HG03439 (cell line): ENCODE measurements at regions not wholly inside any gene's neighbourhood (a gene's known extent, or its start where the extent isn't known, plus 50 kb on each side); places are given as distances from the start of the nearest gene placed in this dataset.

Experiments
- ATAC-seq: cut with Tn5 transposase; IDR thresholded peaks from one replicate; pipeline ENCODE4 v1.9.1; 2021; ENCODE audit warnings: mild to moderate bottlenecking, moderate library complexity; ENCODE audit not compliant: unreplicated experiment

DNA sequence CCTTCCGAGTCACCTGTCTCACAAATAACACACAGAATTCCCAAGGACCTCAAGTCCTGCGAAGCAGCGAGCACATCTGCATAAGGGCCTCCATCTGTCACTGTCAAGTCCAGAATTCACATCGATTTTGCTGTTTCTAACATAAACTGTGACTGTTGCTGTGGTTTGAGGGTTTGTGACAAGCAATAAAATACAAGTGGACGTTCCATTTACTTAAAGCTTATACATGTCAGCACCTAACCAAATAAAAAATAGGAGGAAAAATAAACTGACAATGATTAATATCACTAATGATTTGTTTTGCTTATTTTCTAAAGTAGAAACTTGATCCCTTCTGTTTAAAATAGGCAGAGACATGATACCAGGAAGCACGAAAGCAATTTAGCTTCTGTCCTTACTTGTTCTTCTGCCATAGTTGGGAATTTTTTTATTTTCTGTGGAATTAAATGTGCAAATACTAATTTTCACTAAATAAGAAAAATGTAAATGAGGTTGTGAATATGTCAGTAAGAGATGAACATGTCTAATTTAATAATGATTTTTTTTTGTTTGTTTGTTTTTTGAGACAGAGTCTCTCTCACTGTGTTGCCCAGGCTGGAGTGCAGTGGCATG lies 279.1 kb downstream of the FGF9 start:
- no peak for ATAC-seq

- ATAC-seq = no peak
Measured at GRCh38 chr13:21956666-21957065, 285.8 kb downstream of the FGF9 start.

- no peak for ATAC-seq
Measured at GRCh38 chr13:21957833-21958232, 287.0 kb downstream of the FGF9 start.

- no peak for ATAC-seq
Measured at GRCh38 chr13:21960108-21960507, 289.2 kb downstream of the FGF9 start.

GRCh38 chr13:21964686-21965085 lies 293.8 kb downstream of the FGF9 start:
- no peak for ATAC-seq

GRCh38 chr13:21965095-21965494 lies 294.2 kb downstream of the FGF9 start:
- ATAC-seq = no peak

DNA sequence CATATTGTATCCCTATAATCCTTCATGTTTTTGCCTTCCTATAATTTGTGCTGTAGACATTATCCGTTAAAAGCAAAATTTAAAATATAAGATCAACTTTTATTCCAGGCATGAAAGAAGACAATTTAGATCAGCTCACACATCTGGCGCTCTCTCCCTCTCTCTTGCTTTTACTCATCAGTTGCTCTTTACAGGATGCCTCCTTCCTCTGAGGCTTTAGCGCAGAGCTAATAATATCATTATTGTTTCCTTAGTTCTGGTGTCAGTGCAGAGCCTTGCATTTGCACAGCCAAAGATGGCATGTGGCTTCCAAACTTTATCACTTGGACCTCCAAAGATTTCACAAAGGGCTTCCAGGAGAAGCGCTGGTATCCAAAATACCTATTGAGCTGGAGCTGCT lies 295.1 kb downstream of the FGF9 start:
- no peak for ATAC-seq

- no peak for ATAC-seq
Measured at GRCh38 chr13:21967871-21968270, 297.0 kb downstream of the FGF9 start.

GRCh38 chr13:21970172-21970571 lies 299.3 kb downstream of the FGF9 start:
- ATAC-seq = no peak

GRCh38 chr13:21970918-21971317 lies 300.0 kb downstream of the FGF9 start:
- no peak for ATAC-seq

- ATAC-seq = no peak
Measured at GRCh38 chr13:21971662-21972621, 301.1 kb downstream of the FGF9 start.

DNA sequence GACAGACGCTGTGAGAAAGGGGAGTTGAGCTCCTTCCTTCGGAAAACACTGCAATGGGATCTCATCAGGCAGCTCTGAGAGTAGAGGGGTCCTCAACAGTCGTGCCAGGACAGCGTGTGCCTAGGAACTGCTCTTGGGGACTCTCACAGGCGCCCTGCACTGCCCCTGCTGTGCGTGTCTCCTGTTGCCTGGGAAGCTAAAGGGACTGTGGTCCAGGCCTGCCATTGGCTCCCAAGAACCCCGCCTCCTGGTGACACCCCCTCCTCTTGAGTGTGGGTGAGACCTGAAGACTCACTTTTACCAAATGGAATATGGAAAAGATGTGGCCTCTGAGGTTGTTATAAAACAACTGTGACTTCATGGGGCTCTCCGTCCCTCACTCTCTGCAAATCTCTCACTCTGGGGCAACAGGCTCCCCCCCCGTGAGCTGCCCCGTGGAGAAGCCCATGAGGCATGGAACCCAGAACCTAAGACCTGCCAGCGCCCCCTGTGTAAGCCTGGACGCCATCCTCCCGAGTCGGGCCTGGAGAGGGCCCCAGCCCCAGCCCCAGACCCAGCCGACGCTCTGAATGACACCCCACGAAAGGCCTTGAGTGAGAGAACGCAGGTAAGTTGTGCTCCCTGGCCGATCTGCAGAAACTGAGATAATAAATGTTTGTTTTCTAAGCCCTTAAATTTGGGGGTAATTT lies 302.7 kb downstream of the FGF9 start:
- ATAC-seq = no peak

DNA sequence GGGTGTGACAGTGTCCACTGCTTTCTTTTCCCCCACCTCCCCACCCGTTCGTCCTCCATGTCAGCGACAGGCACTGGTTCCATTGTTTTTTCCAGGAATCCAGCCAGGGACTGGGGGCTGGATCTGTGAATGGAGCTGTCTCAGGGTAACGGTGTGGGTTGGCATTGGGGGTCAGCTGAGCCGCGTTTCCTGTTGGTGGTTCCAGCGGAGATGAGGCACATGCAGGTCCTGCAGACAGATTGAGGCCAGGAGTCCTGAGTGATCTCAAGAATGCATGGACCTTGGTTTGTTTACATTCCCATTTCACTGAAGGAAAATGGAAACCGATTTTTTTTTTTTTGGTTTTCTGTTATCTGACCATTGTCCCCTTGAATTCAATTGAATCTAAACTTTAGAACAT lies 303.9 kb downstream of the FGF9 start:
- ATAC-seq = no peak

DNA sequence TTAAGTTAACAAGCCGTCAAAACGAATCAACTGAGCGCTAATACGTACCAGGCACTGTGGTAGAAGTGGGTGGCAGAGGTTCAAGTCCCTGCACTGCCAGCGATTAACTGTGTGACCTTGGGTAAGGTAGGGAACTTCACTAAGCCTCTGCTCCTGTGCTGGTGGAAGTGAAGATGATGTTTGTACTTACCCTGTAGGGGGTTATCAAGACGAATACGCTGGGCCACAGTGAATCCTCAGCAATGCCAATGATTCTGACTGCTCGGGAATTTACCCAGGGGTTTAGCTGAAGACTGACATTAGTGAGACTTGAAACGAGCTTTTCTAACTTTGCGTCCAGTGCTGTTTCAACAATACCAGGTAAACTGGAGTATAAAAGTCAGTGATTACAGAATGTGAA lies 305.3 kb downstream of the FGF9 start:
- ATAC-seq = no peak

- ATAC-seq = no peak
Measured at GRCh38 chr13:21979161-21979806, 308.4 kb downstream of the FGF9 start.

DNA sequence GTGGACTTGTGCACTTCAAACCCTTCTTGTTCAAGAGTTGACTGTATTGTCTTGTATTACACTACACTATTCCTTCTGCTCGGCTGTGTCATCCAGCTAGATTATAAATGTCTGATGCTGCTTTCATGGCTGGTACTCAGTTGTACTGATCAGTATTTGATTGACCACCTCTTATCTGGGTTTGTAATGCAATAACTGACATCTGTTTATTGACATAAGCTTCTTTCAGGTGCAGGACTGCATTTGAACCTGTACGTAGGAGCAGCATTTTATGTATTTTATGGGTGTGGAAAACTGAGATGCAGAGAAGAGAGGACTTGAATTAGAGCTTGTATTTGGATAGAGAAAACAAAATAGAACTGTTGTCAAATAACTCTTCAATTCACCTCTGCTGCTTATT lies 309.2 kb downstream of the FGF9 start:
- ATAC-seq = no peak

DNA sequence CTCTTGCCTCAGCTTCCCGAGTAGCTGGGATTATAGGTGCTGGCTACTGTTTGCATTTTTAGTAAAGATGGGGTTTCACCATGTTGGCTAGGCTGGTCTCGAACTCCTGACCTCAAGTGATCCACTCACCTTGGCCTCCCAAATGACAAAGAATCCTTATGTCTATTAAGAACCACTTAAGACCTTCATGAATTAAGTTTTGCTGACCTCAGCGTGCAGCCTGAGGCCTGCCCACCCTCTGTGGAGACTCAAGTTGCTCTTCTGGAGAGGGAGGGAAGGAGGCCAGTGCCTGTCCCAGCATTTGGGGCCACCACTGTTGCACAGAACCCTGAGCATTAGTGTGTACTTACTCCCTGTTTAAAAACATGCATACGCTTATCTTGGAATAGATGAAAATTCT lies 313.3 kb downstream of the FGF9 start:
- no peak for ATAC-seq

DNA sequence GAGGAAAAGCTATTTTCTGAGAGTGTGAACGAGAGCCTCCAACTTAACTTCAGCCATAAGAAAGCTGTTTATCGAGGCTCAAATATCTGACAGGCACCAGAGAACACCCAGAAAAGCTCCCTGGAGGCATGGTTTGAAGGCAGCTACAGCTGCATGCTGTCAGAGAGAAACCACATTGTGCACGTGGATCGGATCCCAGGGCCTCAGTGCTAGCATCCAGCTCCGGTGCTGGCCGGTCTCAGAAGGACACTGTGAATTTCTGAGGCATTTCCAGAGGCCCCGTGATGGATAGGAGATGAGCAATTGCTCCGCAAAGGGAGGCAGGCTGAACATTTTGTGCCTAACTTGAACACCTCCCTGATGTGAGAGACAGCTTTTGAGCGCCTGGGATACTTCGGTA lies 315.7 kb downstream of the FGF9 start:
- ATAC-seq = no peak

DNA sequence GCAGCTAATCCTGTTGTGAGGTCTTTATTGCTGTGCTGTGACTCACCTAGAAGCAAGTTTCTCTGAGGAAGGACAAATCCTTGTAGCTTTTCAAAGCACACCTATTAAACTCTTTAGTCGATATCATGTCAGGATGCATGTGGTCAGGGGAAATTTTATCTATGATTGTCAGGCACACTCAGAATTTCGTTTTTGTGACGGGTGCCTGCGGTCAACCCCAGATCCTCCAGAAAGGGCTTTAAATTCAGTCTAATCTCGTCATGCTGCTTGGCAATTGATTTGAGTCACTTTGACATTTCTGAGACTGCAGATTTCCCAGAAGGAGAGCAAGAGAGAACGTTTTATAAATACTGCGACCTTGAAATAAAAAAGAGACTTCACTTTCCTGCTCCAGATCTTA lies 316.9 kb downstream of the FGF9 start:
- ATAC-seq = no peak

- ATAC-seq = no peak
Measured at GRCh38 chr13:21988624-21989023, 317.8 kb downstream of the FGF9 start.

DNA sequence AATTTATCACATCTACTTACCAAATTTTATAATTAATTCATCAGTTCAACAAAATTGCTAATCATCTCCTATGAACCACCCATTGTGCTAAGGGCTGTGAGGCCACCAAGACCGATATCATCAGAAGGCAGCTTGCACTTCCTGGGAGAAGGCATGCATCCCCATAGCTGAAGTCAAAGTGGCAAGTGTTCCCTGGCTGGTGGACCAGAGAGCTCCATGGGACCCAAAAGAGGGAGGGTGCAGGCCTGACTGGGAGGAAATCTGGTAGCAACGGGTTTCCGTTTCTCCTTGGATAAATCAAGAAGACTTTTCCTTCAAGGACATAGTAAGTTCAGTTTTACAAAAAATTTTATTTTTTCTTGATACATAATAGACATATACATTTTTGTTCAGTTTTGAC lies 325.2 kb downstream of the FGF9 start:
- no peak for ATAC-seq
